ENCODE measurements at regions not wholly inside any gene's neighbourhood (a gene's known extent, or its start where the extent isn't known, plus 50 kb on each side); places are given as distances from the start of the nearest gene placed in this dataset.
"Not testable (repeated sequence)": the region's sequence is repeated elsewhere in the genome, so short reads cannot be mapped to it uniquely, and the experiment has no call there.

DNA sequence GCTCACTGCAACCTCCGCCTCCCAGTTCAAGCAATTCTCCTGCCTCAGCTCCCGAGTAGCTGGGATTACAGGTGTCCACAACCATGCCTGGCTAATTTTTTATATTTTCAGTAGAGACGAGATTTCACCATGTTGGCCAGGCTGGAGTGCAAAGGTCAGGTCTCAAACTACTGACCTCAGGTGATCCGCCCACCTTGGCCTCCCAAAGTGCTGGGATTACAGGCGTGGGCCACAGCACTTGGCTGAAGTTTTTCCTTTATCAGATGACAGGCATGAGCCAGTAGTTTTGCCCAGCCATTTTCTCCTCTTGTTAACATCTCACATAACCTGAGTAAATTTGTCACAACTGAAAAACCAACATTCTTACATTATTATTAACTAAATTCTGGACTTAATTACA lies 470.7 kb upstream of the C16orf82 start:
- TF ChIP-seq, protein P1, sequence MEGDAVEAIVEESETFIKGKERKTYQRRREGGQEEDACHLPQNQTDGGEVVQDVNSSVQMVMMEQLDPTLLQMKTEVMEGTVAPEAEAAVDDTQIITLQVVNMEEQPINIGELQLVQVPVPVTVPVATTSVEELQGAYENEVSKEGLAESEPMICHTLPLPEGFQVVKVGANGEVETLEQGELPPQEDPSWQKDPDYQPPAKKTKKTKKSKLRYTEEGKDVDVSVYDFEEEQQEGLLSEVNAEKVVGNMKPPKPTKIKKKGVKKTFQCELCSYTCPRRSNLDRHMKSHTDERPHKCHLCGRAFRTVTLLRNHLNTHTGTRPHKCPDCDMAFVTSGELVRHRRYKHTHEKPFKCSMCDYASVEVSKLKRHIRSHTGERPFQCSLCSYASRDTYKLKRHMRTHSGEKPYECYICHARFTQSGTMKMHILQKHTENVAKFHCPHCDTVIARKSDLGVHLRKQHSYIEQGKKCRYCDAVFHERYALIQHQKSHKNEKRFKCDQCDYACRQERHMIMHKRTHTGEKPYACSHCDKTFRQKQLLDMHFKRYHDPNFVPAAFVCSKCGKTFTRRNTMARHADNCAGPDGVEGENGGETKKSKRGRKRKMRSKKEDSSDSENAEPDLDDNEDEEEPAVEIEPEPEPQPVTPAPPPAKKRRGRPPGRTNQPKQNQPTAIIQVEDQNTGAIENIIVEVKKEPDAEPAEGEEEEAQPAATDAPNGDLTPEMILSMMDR (IDR thresholded peaks at IDR 0.05) = not testable (repeated sequence)
- TF ChIP-seq POLR2A (IDR thresholded peaks at IDR 0.05); POLR2AphosphoS5 (IDR thresholded peaks at IDR 0.05; ENCODE audit: insufficient read depth in 1 of 2, low read depth in 1 of 2): not testable (repeated sequence)

All from vagina (tissue), 2 donors.